HepG2 (cell line): ENCODE measurements at regions not wholly inside any gene's neighbourhood (a gene's known extent, or its start where the extent isn't known, plus 50 kb on each side); places are given as distances from the start of the nearest gene placed in this dataset.
A peak's percentile ranks its signal among the peaks of the same experiment; 100 is the strongest.

Source experiments
- ATAC-seq: fragments of 200-7000 bp; cut with Tn5 transposase; 3 replicates; pipeline ENCODE4 v1.9.1; 2020; ENCODE audit warnings: mild to moderate bottlenecking, moderate library complexity
- BruUV-seq: library from RNA; stranded (reverse); fragments of 400-500 nt; replicated peaks from 2 replicates; lab custom pipeline; 2021; lab: Mats Ljungman, UMichigan
- CTCF ChIA-PET: fragments of 300-600 bp; formaldehyde crosslinking; extraction: SDS; loops from one replicate; lab custom pipeline; 2021; ENCODE audit warnings: low total read pairs, inconsistent platforms, low intra/inter-chr PET ratio; lab: Yijun Ruan, JAX
- POLR2A ChIA-PET: fragments of 350-600 bp; sonication (Branson Sonifier 250); formaldehyde crosslinking; loops from one replicate; lab custom pipeline; 2020; ENCODE audit warnings: antibody characterized with exemption, inconsistent platforms; lab: Yijun Ruan, JAX
- DNase-seq: peaks from one replicate; pipeline ENCODE4 v3.0.0-alpha.2; 2015; ENCODE audit warnings: low spot score
- FAIRE-seq: peaks from 3 replicates; lab custom pipeline; 2011; peaks lifted over from hg19 to GRCh38; lab: Jason Lieb, UNC
- H2AFZ ChIP-seq: one replicate; pipeline ENCODE4 v1.6.1; 2011; ENCODE audit warnings: low read length, inconsistent platforms
- H3K27ac ChIP-seq: fragments of 300-600 bp; 3 replicates; pipeline ENCODE4 v1.8.0; 2011; ENCODE audit warnings: mixed run types, mild to moderate bottlenecking, mixed read lengths, low read length, inconsistent platforms; ENCODE audit not compliant: insufficient read depth; ENCODE audit errors: extremely low read length
- H3K27me3 ChIP-seq, 2 experiments: fragments of 200-600 bp in 1 of 2; 2 replicates in 1 of 2; 3 replicates in 1 of 2; pipeline versions ENCODE4 v1.6.0 to v1.8.0; 2011; ENCODE audit warnings: low read length in 2 of 2, mild to moderate bottlenecking in 2 of 2, moderate library complexity in 2 of 2, inconsistent platforms in 1 of 2; ENCODE audit not compliant: insufficient read depth in 2 of 2, control insufficient read depth in 1 of 2
- H3K36me3 ChIP-seq, 2 experiments: fragments of 200-600 bp in 1 of 2; replicated peaks in 1 of 2; 2 replicates in 1 of 2; 3 replicates in 1 of 2; pipeline versions ENCODE4 v1.5.1 to v1.8.0; 2011; ENCODE audit warnings: low read length in 2 of 2, inconsistent platforms in 1 of 2; ENCODE audit not compliant: insufficient read depth in 2 of 2, control insufficient read depth in 1 of 2
- H3K4me1 ChIP-seq: 2 replicates; pipeline ENCODE4 v1.5.1; 2012; ENCODE audit warnings: low read length, inconsistent platforms; ENCODE audit not compliant: insufficient read depth
- H3K4me2 ChIP-seq: 2 replicates; pipeline ENCODE4 v1.6.0; 2011; ENCODE audit warnings: low read depth, low read length, inconsistent platforms
- H3K4me3 ChIP-seq, 3 experiments: fragments of 200-600 bp in 1 of 3; sonication (generic), shearing (Covaris generic) in 1 of 3; replicated peaks in 1 of 3; 2 replicates each; pipeline ENCODE4 v1.5.1; 2011 to 2016; ENCODE audit warnings: low read length in 3 of 3, inconsistent platforms in 2 of 3, low read depth in 2 of 3, mild to moderate bottlenecking in 2 of 3, control low read depth in 1 of 3, mixed read lengths in 1 of 3; ENCODE audit not compliant: insufficient read depth in 1 of 3
- H3K79me2 ChIP-seq: one replicate; pipeline ENCODE4 v1.6.1; 2011; ENCODE audit warnings: low read length, inconsistent platforms; ENCODE audit not compliant: insufficient read depth
- H3K9ac ChIP-seq: 2 replicates; pipeline ENCODE4 v1.6.0; 2011; ENCODE audit warnings: mild to moderate bottlenecking, low read depth, low read length, inconsistent platforms; ENCODE audit not compliant: insufficient read depth
- H3K9me3 ChIP-seq: 2 replicates; pipeline ENCODE4 v1.5.1; 2012; ENCODE audit warnings: mild to moderate bottlenecking, low read length
- H4K20me1 ChIP-seq: 2 replicates; pipeline ENCODE4 v1.6.0; 2011; ENCODE audit warnings: inconsistent platforms, mild to moderate bottlenecking, low read length, moderate library complexity; ENCODE audit not compliant: insufficient read depth
- ARNT2 ChIP-seq: sonication (generic); formaldehyde crosslinking; IDR thresholded peaks from 2 replicates; pipeline ENCODE4 v1.8.0; 2022; ENCODE audit warnings: mild to moderate bottlenecking, low read depth, missing genetic modification reagents, moderate library complexity
- MYNN ChIP-seq: sonication (generic); formaldehyde crosslinking; IDR thresholded peaks from 2 replicates; pipeline ENCODE4 v1.4.0; 2020; ENCODE audit warnings: mild to moderate bottlenecking, low read depth, missing genetic modification reagents
- ZNF749 ChIP-seq: sonication (generic); formaldehyde crosslinking; IDR thresholded peaks from 2 replicates; pipeline ENCODE4 v1.8.0; 2022; ENCODE audit warnings: mild to moderate bottlenecking, missing genetic modification reagents, moderate library complexity, borderline replicate concordance
- WGBS: methylation state at CpG from one replicate; pipeline ENCODE4 v1.1.6; 2017; ENCODE audit warnings: low lambda C conversion rate; 5-methylcytosine and 5-hydroxymethylcytosine counted together
- in situ Hi-C: cut with HindIII; loops from 2 replicates; pipeline ENCODE4 v1.10.0; 2017; ENCODE audit warnings: low pct_unique_long_range_greater_than_20kb; ENCODE audit not compliant: extremely low pct_ligation_motif_present
- intact Hi-C: fragments of 100-400 bp; cut with micrococcal nuclease; formaldehyde crosslinking; loops from one replicate; pipeline ENCODE4 v1.10.0; 2022; ENCODE audit not compliant: unreplicated experiment
- TF ChIP-seq, protein P1 (sequence below): sonication (generic); formaldehyde crosslinking; IDR thresholded peaks from 2 replicates; pipeline ENCODE4 v1.5.0; 2020; ENCODE audit warnings: mild to moderate bottlenecking, missing genetic modification reagents, borderline replicate concordance

DNA sequence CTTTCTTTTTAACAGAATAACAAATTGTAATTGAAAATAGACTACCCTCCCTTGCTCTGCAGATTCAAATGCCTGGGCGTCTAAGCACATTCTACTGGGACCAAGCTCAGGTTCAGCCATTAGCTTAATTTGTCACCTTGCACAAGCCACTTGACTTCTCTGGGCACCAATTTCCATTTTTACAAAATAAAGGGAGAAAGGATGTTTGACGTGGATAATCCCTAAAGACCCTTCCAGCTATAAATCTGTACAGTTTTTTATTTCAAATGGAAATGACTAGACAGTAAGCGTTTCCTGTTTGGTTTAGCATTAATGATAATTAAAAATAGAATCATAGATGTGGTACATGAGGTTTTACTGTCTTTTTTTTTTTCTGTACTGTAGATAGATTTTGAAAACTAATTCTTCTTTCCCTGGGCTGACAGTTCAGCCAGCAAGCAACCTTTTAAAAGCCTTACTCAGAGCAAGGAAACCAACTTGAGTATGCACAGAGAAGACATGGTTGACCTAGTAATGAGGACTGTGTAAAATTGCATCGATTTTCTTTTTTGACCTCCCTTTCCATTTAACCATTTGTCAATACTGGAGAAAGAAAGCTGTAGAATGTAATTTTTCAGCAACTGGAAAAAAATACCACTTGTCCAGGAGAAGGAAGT is 1329.5 kb upstream of the CDH8 start (continued):
- TF ChIP-seq ZNF749 (no peak), ARNT2 (CRISPR knock-in tag) (no peak)
- TF ChIP-seq, protein P1, sequence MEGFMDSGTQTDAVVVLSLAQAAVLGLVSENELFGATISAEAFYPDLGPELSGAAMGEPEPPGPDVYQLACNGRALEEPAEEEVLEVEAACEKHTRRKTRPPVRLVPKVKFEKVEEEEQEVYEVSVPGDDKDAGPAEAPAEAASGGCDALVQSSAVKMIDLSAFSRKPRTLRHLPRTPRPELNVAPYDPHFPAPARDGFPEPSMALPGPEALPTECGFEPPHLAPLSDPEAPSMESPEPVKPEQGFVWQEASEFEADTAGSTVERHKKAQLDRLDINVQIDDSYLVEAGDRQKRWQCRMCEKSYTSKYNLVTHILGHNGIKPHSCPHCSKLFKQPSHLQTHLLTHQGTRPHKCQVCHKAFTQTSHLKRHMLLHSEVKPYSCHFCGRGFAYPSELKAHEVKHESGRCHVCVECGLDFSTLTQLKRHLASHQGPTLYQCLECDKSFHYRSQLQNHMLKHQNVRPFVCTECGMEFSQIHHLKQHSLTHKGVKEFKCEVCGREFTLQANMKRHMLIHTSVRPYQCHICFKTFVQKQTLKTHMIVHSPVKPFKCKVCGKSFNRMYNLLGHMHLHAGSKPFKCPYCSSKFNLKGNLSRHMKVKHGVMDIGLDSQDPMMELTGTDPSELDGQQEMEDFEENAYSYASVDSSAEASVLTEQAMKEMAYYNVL, result no peak
- TF ChIP-seq, all 625 proteins: peak for 0

DNA sequence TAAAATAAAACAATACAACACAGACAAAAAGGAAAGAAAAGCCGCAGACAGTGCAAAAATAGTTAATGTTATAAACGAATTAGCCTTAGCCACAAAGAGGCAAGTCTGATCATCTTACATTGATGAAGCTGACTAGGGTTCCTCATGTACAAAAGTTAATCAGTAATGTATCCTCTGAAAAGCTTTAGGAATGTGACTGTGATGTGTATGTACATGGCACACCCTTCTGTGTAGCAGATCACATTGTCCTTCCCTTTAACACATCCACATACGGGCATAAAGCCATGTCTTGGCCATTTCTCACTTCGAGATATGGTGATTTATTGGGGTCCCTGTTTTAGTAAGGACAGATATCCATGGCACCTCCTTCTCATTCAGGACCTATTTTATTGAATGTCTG is 1327.5 kb upstream of the CDH8 start:
- FAIRE-seq (no peak), ATAC-seq (peak; percentile 52; the same call in 1 of the 3 replicates), DNase-seq (peak; percentile 1)
- no TSS peak for BruUV-seq
- Histone ChIP-seq H3K9ac (no peak overlapping the region), H2AFZ (no peak overlapping the region), H3K9me3 (no peaks in the 10 kb centered on the region), H3K4me1 (no peaks in the 10 kb centered on the region), H3K79me2 (no peaks in the 10 kb centered on the region), H3K4me3 (no peak overlapping the region), H3K27me3 (no peaks in the 10 kb centered on the region), H3K36me3 (no peaks in the 10 kb centered on the region), H4K20me1 (no peaks in the 10 kb centered on the region), H3K4me2 (no peak overlapping the region), H3K27ac (no peak overlapping the region)
- in situ Hi-C loops (loop anchor here (10.0 to 25.0 kb wide), 2 partner anchors 691 to 1749 kb away; partner anchors contain the start of gene CDH11), intact Hi-C loops (no loop called here)
- POLR2A ChIA-PET, result no interaction called here
- CTCF ChIA-PET, result no interaction called here
- WGBS, result under 1% methylated on average over 4 of the region's 4 CpGs
- no peak for TF ChIP-seq MYNN (CRISPR knock-in tag)
